A549 (cell line): ENCODE measurements at regions not wholly inside any gene's neighbourhood (a gene's known extent, or its start where the extent isn't known, plus 50 kb on each side); places are given as distances from the start of the nearest gene placed in this dataset.

Experiments
- ATAC-seq, 2 experiments: fragments of 200-7000 bp in 1 of 2; fragments of >200 bp in 1 of 2; cut with Nextera tagmentation in 1 of 2; cut with Tn5 transposase in 1 of 2; 3 replicates each; pipeline versions ENCODE4 v1.8.0 to v1.9.1; 2018 to 2020; ENCODE audit warnings: mild to moderate bottlenecking in 1 of 2, moderate library complexity in 1 of 2
- CTCF ChIA-PET: fragments of 300-600 bp; sonication (Branson Sonifier 250); formaldehyde crosslinking; extraction: SDS; loops from one replicate; lab custom pipeline; 2021; ENCODE audit warnings: antibody characterized with exemption, inconsistent platforms; lab: Yijun Ruan, JAX
- POLR2A ChIA-PET: fragments of 350-600 bp; formaldehyde crosslinking; extraction: SDS; loops from one replicate; lab custom pipeline; 2021; ENCODE audit warnings: antibody characterized with exemption, inconsistent platforms; lab: Yijun Ruan, JAX
- DNase-seq, 2 experiments: peaks; one replicate each; pipeline versions ENCODE4 v3.0.0 to v3.0.0-alpha.2; 2011 to 2016; ENCODE audit warnings: low read depth in 1 of 2, low spot score in 1 of 2
- FAIRE-seq: peaks from 2 replicates; lab custom pipeline; 2011; peaks lifted over from hg19 to GRCh38; lab: Jason Lieb, UNC
- H3K27ac ChIP-seq, 2 experiments: fragments of >200 bp; sonication (Bioruptor Twin); formaldehyde crosslinking; 3 replicates each; pipeline ENCODE4 v1.5.1; 2016 to 2017
- H3K4me1 ChIP-seq: fragments of >200 bp; sonication (Bioruptor Twin); formaldehyde crosslinking; 3 replicates; pipeline ENCODE4 v1.6.1; 2016
- H3K4me2 ChIP-seq: fragments of >200 bp; sonication (Bioruptor Twin); formaldehyde crosslinking; 3 replicates; pipeline ENCODE4 v1.6.1; 2016
- H3K4me3 ChIP-seq: fragments of >200 bp; sonication (Bioruptor Twin); formaldehyde crosslinking; 3 replicates; pipeline ENCODE4 v1.5.1; 2016
- H3K9me3 ChIP-seq: fragments of >200 bp; sonication (Bioruptor Twin); formaldehyde crosslinking; 3 replicates; pipeline ENCODE4 v1.6.1; 2016
- BCL3 ChIP-seq: fragments of >200 bp; sonication (Bioruptor Twin); formaldehyde crosslinking; IDR thresholded peaks from 3 replicates; pipeline ENCODE4 v1.6.1; 2016
- E2F6 ChIP-seq: IDR thresholded peaks from 2 replicates; pipeline ENCODE4 v1.6.1; 2012; ENCODE audit warnings: low read depth, borderline replicate concordance
- FOSL2 ChIP-seq, 2 experiments: fragments of 450-650 bp in 1 of 2; fragments of >200 bp in 1 of 2; sonication (Bioruptor Twin) in 1 of 2; formaldehyde crosslinking; IDR thresholded peaks; 2 replicates each; pipeline versions ENCODE4 v1.5.0 to v1.6.1; 2016 to 2020; ENCODE audit warnings: mild to moderate bottlenecking in 1 of 2, moderate library complexity in 1 of 2
- FOXS1 ChIP-seq: fragments of 250-450 bp; sonication (Bioruptor Pico); IDR thresholded peaks from 2 replicates; pipeline ENCODE4 v1.5.0; 2020; ENCODE audit warnings: mild to moderate bottlenecking, moderate library complexity
- HEYL ChIP-seq: fragments of 250-450 bp; sonication (Bioruptor Pico); IDR thresholded peaks from 2 replicates; pipeline ENCODE4 v1.8.0; 2021; ENCODE audit warnings: mild to moderate bottlenecking, moderate library complexity
- HMGXB4 ChIP-seq: fragments of 250-450 bp; sonication (Bioruptor Pico); IDR thresholded peaks from 2 replicates; pipeline ENCODE4 v1.5.0; 2021; ENCODE audit warnings: mild to moderate bottlenecking, moderate library complexity, borderline replicate concordance
- HOXB5 ChIP-seq: fragments of 250-450 bp; sonication (Bioruptor Pico); IDR thresholded peaks from 2 replicates; pipeline ENCODE4 v1.5.0; 2020; ENCODE audit warnings: mild to moderate bottlenecking, moderate library complexity
- JUNB ChIP-seq: fragments of >200 bp; sonication (Bioruptor Twin); formaldehyde crosslinking; IDR thresholded peaks from 2 replicates; pipeline ENCODE4 v1.6.1; 2016
- NR3C1 ChIP-seq: fragments of >200 bp; sonication (Bioruptor Twin); formaldehyde crosslinking; IDR thresholded peaks from 3 replicates; pipeline ENCODE4 v1.6.1; 2017
- POLR2A ChIP-seq: IDR thresholded peaks from 2 replicates; pipeline ENCODE4 v1.6.1; 2012; ENCODE audit warnings: mild to moderate bottlenecking, low read length
- POLR2AphosphoS2 ChIP-seq: conservative IDR thresholded peaks from 2 replicates; pipeline ENCODE4 v1.6.1; 2012; ENCODE audit warnings: low read length, improper control_type of control experiment, inconsistent platforms
- RARB ChIP-seq: fragments of 250-450 bp; sonication (Bioruptor Pico); IDR thresholded peaks from 2 replicates; pipeline ENCODE4 v1.8.0; 2021; ENCODE audit warnings: mild to moderate bottlenecking, moderate library complexity
- REST ChIP-seq: fragments of 200-600 bp; sonication (generic); IDR thresholded peaks from 2 replicates; pipeline ENCODE4 v1.6.1; 2016; ENCODE audit warnings: antibody characterized with exemption, mild to moderate bottlenecking, moderate library complexity
- USF2 ChIP-seq: fragments of 450-650 bp; IDR thresholded peaks from 2 replicates; pipeline ENCODE4 v1.6.1; 2014; ENCODE audit warnings: antibody characterized with exemption
- ZC3H11A ChIP-seq: fragments of 450-650 bp; IDR thresholded peaks from 2 replicates; pipeline ENCODE4 v1.6.1; 2014; ENCODE audit warnings: antibody characterized with exemption, mild to moderate bottlenecking
- ZNF302 ChIP-seq: fragments of 250-450 bp; sonication (Bioruptor Pico); IDR thresholded peaks from 2 replicates; pipeline ENCODE4 v1.9.0; 2021; ENCODE audit warnings: inconsistent platforms, mild to moderate bottlenecking, moderate library complexity
- WGBS: methylation state at CpG from one replicate; pipeline ENCODE4 v1.1.6; 2017; ENCODE audit errors: missing lambda C conversion rate; 5-methylcytosine and 5-hydroxymethylcytosine counted together

- peak overlapping the region; percentile 24; the same call in 2 of the 3 replicates for H3K4me2 ChIP-seq
- H3K4me1 ChIP-seq: peaks cover 16% of the 10 kb centered on the region; the same call in 2 of the 3 replicates
- ATAC-seq (no peak; a peak in 2 of 6 replicates), DNase-seq (no peak), FAIRE-seq (no peak)
- no peak overlapping the region for H3K4me3 ChIP-seq
- H3K9me3 ChIP-seq: no peaks in the 10 kb centered on the region
- peak overlapping the region in 1 of 2 experiments; percentile 49; a peak in 3 of 6 replicates for H3K27ac ChIP-seq
- WGBS: 63% methylated on average over 9 of the region's 9 CpGs
- CTCF ChIA-PET: interaction anchor here (0.5 to 1.2 kb wide), 4 partner anchors 12 to 427 kb away, joined by 3 to 5 read pairs (median 4); no protein-coding TSS in a partner anchor
- TF ChIP-seq BCL3: no peak
- no peak for TF ChIP-seq USF2
- no peak for TF ChIP-seq POLR2A
- no peak for TF ChIP-seq NR3C1
- no peak for TF ChIP-seq FOSL2 (IDR thresholded peaks at IDR 0.05)
- 0 out of 2 replicates have a peak, but pooled peaks have one; percentile 19 for TF ChIP-seq FOSL2 (CRISPR knock-in tag; IDR thresholded peaks at IDR 0.05)
- TF ChIP-seq ZNF302 (CRISPR knock-in tag): no peak
- no peak for TF ChIP-seq ZC3H11A
- no peak for TF ChIP-seq RARB (CRISPR knock-in tag)
- TF ChIP-seq, all 56 proteins: peak for 1
- POLR2A ChIA-PET: no interaction called here
These were observed 118.2 kb downstream of the RIPK4 start for GRCh38 chr21:41648591-41649031.

- CTCF ChIA-PET: interaction anchor here (0.5 to 1.2 kb wide), 3 partner anchors 13 to 427 kb away, joined by 3 to 5 read pairs (median 5); no protein-coding TSS in a partner anchor
- no peak for DNase-seq
- FAIRE-seq: no peak
- H3K9me3 ChIP-seq: no peaks in the 10 kb centered on the region
- no peak overlapping the region for H3K4me3 ChIP-seq
- no peak for ATAC-seq
- peak overlapping the region; percentile 24; the same call in 2 of the 3 replicates for H3K4me2 ChIP-seq
- whole genome bisulfite sequencing: 90% methylated on average over 8 of the region's 9 CpGs
- no peak for TF ChIP-seq HOXB5 (CRISPR knock-in tag)
- TF ChIP-seq FOSL2 (IDR thresholded peaks at IDR 0.05): no peak
- TF ChIP-seq FOSL2 (CRISPR knock-in tag; IDR thresholded peaks at IDR 0.05): no peak
- no peak for TF ChIP-seq E2F6
- TF ChIP-seq USF2: no peak
- TF ChIP-seq HEYL (CRISPR knock-in tag): no peak
- no peak for TF ChIP-seq HMGXB4 (CRISPR knock-in tag)
- TF ChIP-seq POLR2AphosphoS2: no peak
- no peak for TF ChIP-seq FOXS1 (CRISPR knock-in tag)
- no peak for TF ChIP-seq JUNB
- no peak for TF ChIP-seq POLR2A
- TF ChIP-seq BCL3: no peak
- no peak for TF ChIP-seq REST
- H3K4me1 ChIP-seq: peaks cover 14% of the 10 kb centered on the region; the same call in 2 of the 3 replicates
- peak overlapping the region; percentile 24 to 49; a peak in 5 of 6 replicates for H3K27ac ChIP-seq
- POLR2A ChIA-PET: no interaction called here
These were observed 118.9 kb downstream of the RIPK4 start for GRCh38 chr21:41647806-41648561.
